ENCODE measurements at regions not wholly inside any gene's neighbourhood (a gene's known extent, or its start where the extent isn't known, plus 50 kb on each side); places are given as distances from the start of the nearest gene placed in this dataset.

DNA sequence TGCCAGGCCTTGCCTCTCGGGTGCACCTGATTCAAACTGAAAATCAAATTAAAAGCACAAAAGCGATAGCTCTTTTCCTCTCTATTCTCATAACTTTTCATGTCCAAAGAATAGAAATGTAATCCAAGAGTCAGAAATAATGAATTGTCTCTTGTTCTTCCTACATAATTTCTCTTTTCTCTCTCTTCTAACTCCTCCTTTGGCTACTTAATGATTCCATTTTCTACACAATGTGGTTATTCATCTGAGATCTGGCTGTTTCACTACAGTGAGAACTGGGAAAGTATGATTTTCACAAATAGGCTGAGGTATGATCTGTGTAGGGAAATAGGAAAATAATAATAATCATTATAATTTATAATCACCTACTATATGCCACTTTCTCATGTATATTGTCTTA is 703.5 kb downstream of the PDHA2 start:
- no peak for DNase-seq (ENCODE audit: low read depth)

- no peak for DNase-seq (ENCODE audit: low read depth)
These were observed 718.6 kb downstream of the PDHA2 start for GRCh38 chr4:96558466-96558865.

- DNase-seq (ENCODE audit: low read depth), result no peak
These were observed 726.9 kb downstream of the PDHA2 start for GRCh38 chr4:96566755-96567154.

- DNase-seq (ENCODE audit: low read depth), result no peak
These were observed 745.4 kb downstream of the PDHA2 start for GRCh38 chr4:96585304-96585703.

DNA sequence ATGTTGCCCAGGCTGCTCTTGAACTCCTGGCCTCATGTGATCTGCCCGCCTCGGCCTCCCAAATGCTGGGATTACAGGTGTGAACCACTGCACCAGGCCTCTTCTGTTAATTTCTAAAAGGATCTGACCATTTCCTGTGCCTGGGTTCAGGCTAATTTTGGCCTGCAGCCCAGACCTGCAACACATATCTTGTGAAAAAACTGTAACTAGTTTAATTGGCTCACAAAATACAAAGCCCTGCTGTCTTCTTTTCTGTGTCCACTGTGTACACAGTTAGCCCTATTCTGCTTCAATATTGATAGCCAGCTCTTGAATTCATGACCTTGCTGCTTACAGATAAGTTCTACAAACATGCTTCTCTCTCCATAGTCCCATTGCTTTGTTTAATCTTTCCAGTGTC is 753.5 kb downstream of the PDHA2 start:
- DNase-seq (ENCODE audit: low read depth), result no peak

GRCh38 chr4:96598465-96598864 is 758.6 kb downstream of the PDHA2 start:
- DNase-seq (ENCODE audit: low read depth), result no peak

DNA sequence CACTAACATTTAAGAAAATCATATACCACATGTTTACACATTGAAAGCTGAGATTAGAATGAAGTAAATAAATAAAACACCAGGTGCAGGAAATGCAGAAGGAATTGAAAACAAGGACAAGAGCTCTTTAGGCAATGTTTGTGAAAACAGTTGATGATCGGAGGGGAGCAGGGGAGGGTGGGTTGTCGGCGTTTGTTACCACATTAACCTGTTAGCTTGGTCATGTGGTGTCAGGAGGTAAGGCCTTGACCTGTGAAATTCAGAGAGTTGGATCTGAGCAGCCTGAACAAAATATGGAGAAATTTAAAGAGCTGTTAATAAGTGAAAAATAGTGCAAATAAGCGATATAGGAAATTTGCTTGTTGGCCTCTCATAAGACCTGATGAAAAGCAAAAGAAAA is 759.9 kb downstream of the PDHA2 start:
- DNase-seq (ENCODE audit: low read depth), result no peak

GRCh38 chr4:96602661-96603060 is 762.8 kb downstream of the PDHA2 start:
- no peak for DNase-seq (ENCODE audit: low read depth)

DNA sequence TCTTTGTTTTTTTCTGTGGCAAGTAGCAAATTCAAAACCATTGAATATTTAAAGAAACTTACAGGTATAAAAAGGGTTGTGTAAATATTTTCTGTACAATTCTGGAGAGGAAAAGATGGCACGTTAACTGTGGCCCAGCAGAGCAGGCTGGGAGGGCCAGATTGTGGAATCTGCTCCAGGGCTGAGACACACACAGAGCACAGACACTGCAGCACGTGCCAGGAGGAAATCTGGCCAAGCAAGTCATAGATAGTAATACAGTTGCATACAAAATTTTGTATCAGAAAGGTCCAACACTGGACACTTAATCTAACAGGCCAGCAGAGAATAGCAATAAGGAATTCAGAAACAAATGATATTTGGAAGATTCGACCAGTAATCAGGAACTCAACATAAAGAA is 763.7 kb downstream of the PDHA2 start:
- no peak for DNase-seq (ENCODE audit: low read depth)

- DNase-seq (ENCODE audit: low read depth), result no peak
These were observed 766.6 kb downstream of the PDHA2 start for GRCh38 chr4:96606451-96606850.

GRCh38 chr4:96626023-96626422 is 786.1 kb downstream of the PDHA2 start:
- no peak for DNase-seq (ENCODE audit: low read depth)

- DNase-seq (ENCODE audit: low read depth), result no peak
These were observed 790.9 kb downstream of the PDHA2 start for GRCh38 chr4:96630839-96631238.

DNA sequence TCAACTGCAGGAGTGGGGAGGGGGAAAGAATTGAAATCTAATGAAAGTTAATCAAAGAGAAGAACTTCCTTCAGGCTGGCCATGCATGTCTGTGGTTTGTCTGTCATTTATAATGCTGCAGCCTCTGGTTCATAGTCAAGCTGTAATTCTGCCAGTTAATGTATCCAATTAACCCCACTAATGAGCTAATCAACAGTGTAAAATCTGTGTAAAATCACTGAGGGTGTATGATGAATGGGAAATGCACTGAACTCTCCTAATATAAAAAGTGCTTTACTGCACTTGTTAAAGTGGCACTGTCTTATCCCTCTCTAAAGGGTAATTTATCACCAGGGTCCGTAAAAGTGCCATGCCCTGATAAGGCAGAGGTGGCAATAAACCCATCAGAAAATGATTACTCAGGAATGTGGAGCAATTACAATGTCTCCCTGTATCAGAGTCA is 798.1 kb downstream of the PDHA2 start:
- no peak for DNase-seq (ENCODE audit: low read depth)

DNA sequence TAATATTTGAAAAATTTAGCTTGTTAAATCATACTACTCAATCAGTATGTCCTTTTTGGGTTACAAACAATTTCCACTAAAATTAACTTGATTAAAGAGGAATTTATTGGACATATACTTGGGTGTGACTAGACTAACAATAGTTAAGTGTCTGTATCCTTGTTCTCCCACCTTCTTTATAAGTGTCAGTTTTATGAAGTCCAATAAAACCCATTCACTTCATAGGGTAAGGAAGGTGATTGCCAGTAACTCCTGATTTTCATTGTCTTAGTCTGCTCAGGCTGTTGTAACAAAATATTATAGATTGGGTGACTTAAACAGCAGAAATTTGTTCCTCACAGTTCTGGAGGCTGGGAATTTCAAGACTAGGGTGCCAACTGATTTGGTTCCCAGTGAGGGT is 800.0 kb downstream of the PDHA2 start:
- DNase-seq (ENCODE audit: low read depth), result no peak

GRCh38 chr4:96642490-96642889 is 802.6 kb downstream of the PDHA2 start:
- no peak for DNase-seq (ENCODE audit: low read depth)

GRCh38 chr4:96646146-96646545 is 806.3 kb downstream of the PDHA2 start:
- no peak for DNase-seq (ENCODE audit: low read depth)

- DNase-seq (ENCODE audit: low read depth), result peak; percentile 15
These were observed 809.6 kb downstream of the PDHA2 start for GRCh38 chr4:96649536-96649935.

- no peak for DNase-seq (ENCODE audit: low read depth)
These were observed 812.3 kb downstream of the PDHA2 start for GRCh38 chr4:96652158-96652557.

DNA sequence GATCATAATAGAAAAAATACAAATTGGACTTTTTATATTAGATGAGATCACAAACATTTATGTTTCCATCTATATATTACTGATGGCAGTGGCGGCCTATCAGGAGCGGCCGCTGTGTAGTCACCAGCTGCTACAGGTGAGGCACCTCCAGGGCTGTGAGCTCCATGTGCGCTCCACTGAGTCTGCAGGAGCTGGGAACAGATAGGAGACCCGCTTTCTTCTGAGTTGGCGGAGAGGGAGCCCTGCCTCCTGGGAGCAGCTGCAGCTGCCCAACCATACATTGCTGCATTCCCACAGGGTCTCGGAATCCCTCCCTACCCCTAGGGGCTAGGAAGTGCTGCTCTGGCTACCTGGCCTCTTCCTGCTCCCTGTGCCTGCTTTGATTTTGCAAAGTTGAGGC is 812.9 kb downstream of the PDHA2 start:
- DNase-seq (ENCODE audit: low read depth), result no peak

GRCh38 chr4:96654045-96654444 is 814.2 kb downstream of the PDHA2 start:
- DNase-seq (ENCODE audit: low read depth), result no peak

- DNase-seq (ENCODE audit: low read depth), result no peak
These were observed 830.5 kb downstream of the PDHA2 start for GRCh38 chr4:96670381-96670780.

- no peak for DNase-seq (ENCODE audit: low read depth)
These were observed 835.5 kb downstream of the PDHA2 start for GRCh38 chr4:96675416-96675815.

DNA sequence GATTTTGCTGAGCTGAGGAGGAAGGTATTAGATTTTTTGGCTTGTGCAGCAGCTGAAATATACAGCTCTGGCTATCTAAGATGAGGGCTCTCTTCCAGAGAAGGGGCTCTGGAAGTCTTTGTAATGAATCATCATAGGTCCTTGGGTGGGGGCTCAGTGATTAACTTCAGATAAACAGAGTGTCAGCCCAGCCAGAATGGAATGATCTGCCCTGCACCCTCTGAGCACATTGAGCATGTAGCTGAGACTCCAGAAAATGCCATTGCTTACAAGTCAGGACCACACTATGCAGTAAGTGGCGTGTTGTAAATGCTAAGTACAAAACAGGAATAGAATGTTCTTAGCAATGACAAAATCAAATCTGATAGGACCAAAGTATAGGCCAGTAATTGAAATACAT is 836.0 kb downstream of the PDHA2 start:
- no peak for DNase-seq (ENCODE audit: low read depth)

DNA sequence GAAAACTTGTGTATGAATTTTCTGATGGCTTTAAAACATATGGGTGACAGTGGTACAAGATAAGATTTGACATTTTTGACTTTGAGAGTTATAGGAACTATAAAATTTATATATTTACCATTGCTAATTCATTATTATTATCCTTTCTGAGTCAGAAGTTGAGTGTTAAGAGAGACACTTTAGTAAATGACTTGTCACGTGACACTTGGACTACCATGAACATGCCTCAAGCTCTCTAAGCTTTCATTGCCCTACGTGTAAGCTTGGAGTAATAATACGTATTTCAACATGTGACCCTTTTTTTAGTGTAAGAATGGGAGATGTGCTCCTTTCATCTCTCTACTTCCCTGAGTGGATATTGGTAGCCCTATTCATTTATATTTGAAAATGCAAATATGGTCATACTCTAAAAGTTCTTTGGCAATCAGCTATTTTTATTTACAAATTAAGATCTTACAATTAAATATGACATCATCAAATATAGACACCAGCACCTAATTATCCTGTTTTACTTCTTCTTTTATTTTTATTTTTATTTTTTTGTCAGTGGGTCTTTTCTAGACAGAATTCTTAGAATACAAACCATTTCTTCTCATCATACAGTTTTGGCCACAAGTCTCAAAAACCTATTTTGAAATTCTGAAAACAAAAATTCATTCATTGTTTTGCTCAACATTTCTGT is 837.0 kb downstream of the PDHA2 start:
- no peak for DNase-seq (ENCODE audit: low read depth)

- DNase-seq (ENCODE audit: low read depth), result no peak
These were observed 837.6 kb downstream of the PDHA2 start for GRCh38 chr4:96677499-96677898.

All from CMK (cell line).